ENCODE measurements at regions not wholly inside any gene's neighbourhood (a gene's known extent, or its start where the extent isn't known, plus 50 kb on each side); places are given as distances from the start of the nearest gene placed in this dataset.

- Mint-ChIP-seq H3K4me1 (no peaks in the 10 kb centered on the region), H3K36me3 (no peaks in the 10 kb centered on the region), H3K9me3 (no peaks in the 10 kb centered on the region), H3K4me3 (no peak overlapping the region), H3K27ac (no peak overlapping the region), H3K27me3 (peaks cover 0 to 10% of the 10 kb centered on the region in 2 donors)
- no peaks in the 10 kb centered on the region for H3K36me3 ChIP-seq (ENCODE audit: control insufficient read depth in 2 of 2, extremely low read depth in 1 of 2, insufficient read depth in 1 of 2, low read length in 1 of 2)
- ChIA-PET POLR2A (interaction anchor here in 1 of 2 donors (0.5 kb wide), 1 partner anchor 666 kb away, joined by 5 read pairs; no protein-coding TSS in a partner anchor), CTCF (no interaction called here)
- ATAC-seq (replicated peaks in 1 of 4): no peak
- no peak overlapping the region for H3K27ac ChIP-seq (ENCODE audit: low read length)
- H3K4me3 ChIP-seq (ENCODE audit: control insufficient read depth in 1 of 2, extremely low read depth in 1 of 2, low read length in 1 of 2): no peak overlapping the region
- DNase-seq: no peak
- H3K4me1 ChIP-seq (ENCODE audit: control insufficient read depth in 1 of 2, extremely low read depth in 1 of 2, insufficient read depth in 2 of 2, low read length in 2 of 2): no peaks in the 10 kb centered on the region
- no peaks in the 10 kb centered on the region for H3K9me3 ChIP-seq
- H3K27me3 ChIP-seq (replicated peaks in 1 of 2; ENCODE audit: control insufficient read depth in 2 of 2, extremely low read depth in 1 of 2, insufficient read depth in 2 of 2, low read length in 1 of 2): peaks cover 0 to 10% of the 10 kb centered on the region in 2 experiments
- no CpG with 5 or more reads among the region's 3 CpGs for WGBS (ENCODE audit: insufficient coverage)
These were observed 86.5 kb downstream of the KCTD12 start for GRCh38 chr13:76799696-76800095.

GRCh38 chr13:76798037-76798436, 88.2 kb downstream of the KCTD12 start:
- H3K4me1 Mint-ChIP-seq: no peaks in the 10 kb centered on the region
- ATAC-seq (replicated peaks in 1 of 4): no peak
- no peaks in the 10 kb centered on the region for H3K36me3 Mint-ChIP-seq

GRCh38 chr13:76797361-76797760, 88.8 kb downstream of the KCTD12 start:
- ChIA-PET POLR2A (no interaction called here), CTCF (no interaction called here)
- Histone ChIP-seq H3K4me3 (ENCODE audit: control insufficient read depth in 1 of 2, extremely low read depth in 1 of 2, low read length in 1 of 2) (no peak overlapping the region), H3K9me3 (no peaks in the 10 kb centered on the region), H3K27ac (ENCODE audit: low read length) (no peak overlapping the region), H3K4me1 (ENCODE audit: control insufficient read depth in 1 of 2, extremely low read depth in 1 of 2, insufficient read depth in 2 of 2, low read length in 2 of 2) (no peaks in the 10 kb centered on the region), H3K36me3 (ENCODE audit: control insufficient read depth in 2 of 2, extremely low read depth in 1 of 2, insufficient read depth in 1 of 2, low read length in 1 of 2) (no peaks in the 10 kb centered on the region), H3K27me3 (replicated peaks in 1 of 2; ENCODE audit: control insufficient read depth in 2 of 2, extremely low read depth in 1 of 2, insufficient read depth in 2 of 2, low read length in 1 of 2) (peaks cover 0 to 10% of the 10 kb centered on the region in 2 experiments)
- no peaks in the 10 kb centered on the region for H3K4me1 Mint-ChIP-seq
- no peak overlapping the region for H3K4me3 Mint-ChIP-seq
- DNase-seq (no peak), ATAC-seq (replicated peaks in 1 of 4) (no peak)
- peaks cover 0 to 10% of the 10 kb centered on the region in 2 donors for H3K27me3 Mint-ChIP-seq
- H3K36me3 Mint-ChIP-seq: no peaks in the 10 kb centered on the region
- H3K9me3 Mint-ChIP-seq: no peaks in the 10 kb centered on the region
- no CpG with 5 or more reads among the region's 5 CpGs for WGBS (ENCODE audit: insufficient coverage)
- no peak overlapping the region for H3K27ac Mint-ChIP-seq

More at GRCh38 chr13:76798037-76798436, 88.2 kb downstream of the KCTD12 start:
- Histone ChIP-seq H3K36me3 (ENCODE audit: control insufficient read depth in 2 of 2, extremely low read depth in 1 of 2, insufficient read depth in 1 of 2, low read length in 1 of 2) (no peaks in the 10 kb centered on the region), H3K27me3 (replicated peaks in 1 of 2; ENCODE audit: control insufficient read depth in 2 of 2, extremely low read depth in 1 of 2, insufficient read depth in 2 of 2, low read length in 1 of 2) (peaks cover 0 to 10% of the 10 kb centered on the region in 2 experiments), H3K9me3 (no peaks in the 10 kb centered on the region), H3K4me1 (ENCODE audit: control insufficient read depth in 1 of 2, extremely low read depth in 1 of 2, insufficient read depth in 2 of 2, low read length in 2 of 2) (no peaks in the 10 kb centered on the region), H3K4me3 (ENCODE audit: control insufficient read depth in 1 of 2, extremely low read depth in 1 of 2, low read length in 1 of 2) (no peak overlapping the region), H3K27ac (ENCODE audit: low read length) (no peak overlapping the region)
- Mint-ChIP-seq H3K4me3 (no peak overlapping the region), H3K27ac (no peak overlapping the region), H3K9me3 (no peaks in the 10 kb centered on the region), H3K27me3 (peaks cover 0 to 10% of the 10 kb centered on the region in 2 donors)
- no CpG with 5 or more reads among the region's 2 CpGs for WGBS (ENCODE audit: insufficient coverage)
- POLR2A ChIA-PET: no interaction called here
- CTCF ChIA-PET: no interaction called here
- no peak for DNase-seq

- Mint-ChIP-seq H3K4me1 (no peaks in the 10 kb centered on the region), H3K36me3 (no peaks in the 10 kb centered on the region), H3K4me3 (no peak overlapping the region), H3K27ac (no peak overlapping the region), H3K27me3 (peaks cover 0 to 10% of the 10 kb centered on the region in 2 donors), H3K9me3 (no peaks in the 10 kb centered on the region)
- POLR2A ChIA-PET: no interaction called here
- DNase-seq: no peak
- CTCF ChIA-PET: no interaction called here
- Histone ChIP-seq H3K9me3 (no peaks in the 10 kb centered on the region), H3K27ac (ENCODE audit: low read length) (no peak overlapping the region), H3K4me3 (ENCODE audit: control insufficient read depth in 1 of 2, extremely low read depth in 1 of 2, low read length in 1 of 2) (no peak overlapping the region), H3K4me1 (ENCODE audit: control insufficient read depth in 1 of 2, extremely low read depth in 1 of 2, insufficient read depth in 2 of 2, low read length in 2 of 2) (no peaks in the 10 kb centered on the region), H3K27me3 (replicated peaks in 1 of 2; ENCODE audit: control insufficient read depth in 2 of 2, extremely low read depth in 1 of 2, insufficient read depth in 2 of 2, low read length in 1 of 2) (peaks cover 0 to 10% of the 10 kb centered on the region in 2 experiments), H3K36me3 (ENCODE audit: control insufficient read depth in 2 of 2, extremely low read depth in 1 of 2, insufficient read depth in 1 of 2, low read length in 1 of 2) (no peaks in the 10 kb centered on the region)
- ATAC-seq (replicated peaks in 1 of 4): no peak
- no CpG with 5 or more reads among the region's 3 CpGs for WGBS (ENCODE audit: insufficient coverage)
These were observed 89.4 kb downstream of the KCTD12 start for GRCh38 chr13:76796851-76797250.

GRCh38 chr13:76795701-76796695, 90.2 kb downstream of the KCTD12 start:
- Mint-ChIP-seq H3K27ac (no peak overlapping the region), H3K4me1 (no peaks in the 10 kb centered on the region), H3K27me3 (peaks cover 0 to 10% of the 10 kb centered on the region in 2 donors), H3K36me3 (no peaks in the 10 kb centered on the region), H3K9me3 (no peaks in the 10 kb centered on the region), H3K4me3 (no peak overlapping the region)
- CTCF ChIA-PET: no interaction called here
- DNase-seq (no peak), ATAC-seq (replicated peaks in 1 of 4) (no peak)
- Histone ChIP-seq H3K9me3 (no peaks in the 10 kb centered on the region), H3K36me3 (ENCODE audit: control insufficient read depth in 2 of 2, extremely low read depth in 1 of 2, insufficient read depth in 1 of 2, low read length in 1 of 2) (no peaks in the 10 kb centered on the region), H3K4me3 (ENCODE audit: control insufficient read depth in 1 of 2, extremely low read depth in 1 of 2, low read length in 1 of 2) (no peak overlapping the region), H3K27me3 (replicated peaks in 1 of 2; ENCODE audit: control insufficient read depth in 2 of 2, extremely low read depth in 1 of 2, insufficient read depth in 2 of 2, low read length in 1 of 2) (peaks cover 0 to 8% of the 10 kb centered on the region in 2 experiments), H3K4me1 (ENCODE audit: control insufficient read depth in 1 of 2, extremely low read depth in 1 of 2, insufficient read depth in 2 of 2, low read length in 2 of 2) (no peaks in the 10 kb centered on the region), H3K27ac (ENCODE audit: low read length) (no peak overlapping the region)
- 94% methylated on average over 2 of the region's 5 CpGs for WGBS (ENCODE audit: insufficient coverage)
- POLR2A ChIA-PET: interaction anchor here (0.6 kb wide), 2 partner anchors 113 to 1985 kb away, joined by 3 to 5 read pairs; no protein-coding TSS in a partner anchor

- 35% methylated on average over 2 of the region's 4 CpGs for WGBS (ENCODE audit: insufficient coverage)
- Histone ChIP-seq H3K4me3 (ENCODE audit: control insufficient read depth in 1 of 2, extremely low read depth in 1 of 2, low read length in 1 of 2) (no peak overlapping the region), H3K9me3 (no peaks in the 10 kb centered on the region), H3K36me3 (ENCODE audit: control insufficient read depth in 2 of 2, extremely low read depth in 1 of 2, insufficient read depth in 1 of 2, low read length in 1 of 2) (no peaks in the 10 kb centered on the region), H3K4me1 (ENCODE audit: control insufficient read depth in 1 of 2, extremely low read depth in 1 of 2, insufficient read depth in 2 of 2, low read length in 2 of 2) (no peaks in the 10 kb centered on the region), H3K27ac (ENCODE audit: low read length) (no peak overlapping the region), H3K27me3 (replicated peaks in 1 of 2; ENCODE audit: control insufficient read depth in 2 of 2, extremely low read depth in 1 of 2, insufficient read depth in 2 of 2, low read length in 1 of 2) (peaks cover 0 to 3% of the 10 kb centered on the region in 2 experiments)
- H3K27me3 Mint-ChIP-seq: peaks cover 0 to 6% of the 10 kb centered on the region in 2 donors
- DNase-seq (no peak), ATAC-seq (replicated peaks in 1 of 4) (no peak)
- ChIA-PET POLR2A (no interaction called here), CTCF (no interaction called here)
- no peak overlapping the region for H3K4me3 Mint-ChIP-seq
- H3K27ac Mint-ChIP-seq: no peak overlapping the region
- no peaks in the 10 kb centered on the region for H3K36me3 Mint-ChIP-seq
- H3K9me3 Mint-ChIP-seq: no peaks in the 10 kb centered on the region
- no peaks in the 10 kb centered on the region for H3K4me1 Mint-ChIP-seq
These were observed 93.4 kb downstream of the KCTD12 start for GRCh38 chr13:76792731-76793347.
